ENCODE measurements at regions not wholly inside any gene's neighbourhood (a gene's known extent, or its start where the extent isn't known, plus 50 kb on each side); places are given as distances from the start of the nearest gene placed in this dataset.

GRCh38 chr9:24708814-24709213 lies 163.1 kb upstream of the IZUMO3 start:
- no peaks in the 10 kb centered on the region for H4K20me1 ChIP-seq (ENCODE audit: low read length)
- H3K4me2 ChIP-seq (ENCODE audit: low read length), result no peak overlapping the region
- H2AFZ ChIP-seq (ENCODE audit: low read length), result no peak overlapping the region
- BruUV-seq (replicated peaks), result no TSS peak
- no peaks in the 10 kb centered on the region for H3K36me3 ChIP-seq (ENCODE audit: low read depth, low read length)
- TF ChIP-seq EZH2phosphoT487 (IDR thresholded peaks at IDR 0.05; ENCODE audit: borderline replicate concordance, low read length) (no peak), EZH2 (IDR thresholded peaks at IDR 0.05; ENCODE audit: low read length, unreplicated experiment) (no peak)
- TF ChIP-seq, protein P1, sequence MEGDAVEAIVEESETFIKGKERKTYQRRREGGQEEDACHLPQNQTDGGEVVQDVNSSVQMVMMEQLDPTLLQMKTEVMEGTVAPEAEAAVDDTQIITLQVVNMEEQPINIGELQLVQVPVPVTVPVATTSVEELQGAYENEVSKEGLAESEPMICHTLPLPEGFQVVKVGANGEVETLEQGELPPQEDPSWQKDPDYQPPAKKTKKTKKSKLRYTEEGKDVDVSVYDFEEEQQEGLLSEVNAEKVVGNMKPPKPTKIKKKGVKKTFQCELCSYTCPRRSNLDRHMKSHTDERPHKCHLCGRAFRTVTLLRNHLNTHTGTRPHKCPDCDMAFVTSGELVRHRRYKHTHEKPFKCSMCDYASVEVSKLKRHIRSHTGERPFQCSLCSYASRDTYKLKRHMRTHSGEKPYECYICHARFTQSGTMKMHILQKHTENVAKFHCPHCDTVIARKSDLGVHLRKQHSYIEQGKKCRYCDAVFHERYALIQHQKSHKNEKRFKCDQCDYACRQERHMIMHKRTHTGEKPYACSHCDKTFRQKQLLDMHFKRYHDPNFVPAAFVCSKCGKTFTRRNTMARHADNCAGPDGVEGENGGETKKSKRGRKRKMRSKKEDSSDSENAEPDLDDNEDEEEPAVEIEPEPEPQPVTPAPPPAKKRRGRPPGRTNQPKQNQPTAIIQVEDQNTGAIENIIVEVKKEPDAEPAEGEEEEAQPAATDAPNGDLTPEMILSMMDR (conservative IDR thresholded peaks at IDR 0.05; ENCODE audit: low read depth, low read length), result no peak
- H3F3A ChIP-seq (ENCODE audit: low read length, unreplicated experiment), result no peaks in the 10 kb centered on the region
- ATAC-seq (no peak), DNase-seq (no peak)
- no peak overlapping the region for H3K9ac ChIP-seq (ENCODE audit: low read length)
- ChIA-PET CTCF (no interaction called here), POLR2A (ENCODE audit: unreplicated experiment) (no interaction called here)
- no peaks in the 10 kb centered on the region for H3K9me2 ChIP-seq (replicated peaks; ENCODE audit: low read length)
- H3K4me1 ChIP-seq (ENCODE audit: insufficient read depth, low read length), result no peaks in the 10 kb centered on the region
- no peaks in the 10 kb centered on the region for H3K9me3 ChIP-seq (ENCODE audit: low read length)
- H3K27me3 ChIP-seq (ENCODE audit: low read length), result no peaks in the 10 kb centered on the region
- H3K79me2 ChIP-seq (ENCODE audit: low read length), result no peaks in the 10 kb centered on the region
- H3K27ac ChIP-seq (ENCODE audit: low read length), result no peak overlapping the region
- intact Hi-C loops (cut with micrococcal nuclease), result no loop called here
- H3K4me3 ChIP-seq (ENCODE audit: low read length), result no peak overlapping the region

DNA sequence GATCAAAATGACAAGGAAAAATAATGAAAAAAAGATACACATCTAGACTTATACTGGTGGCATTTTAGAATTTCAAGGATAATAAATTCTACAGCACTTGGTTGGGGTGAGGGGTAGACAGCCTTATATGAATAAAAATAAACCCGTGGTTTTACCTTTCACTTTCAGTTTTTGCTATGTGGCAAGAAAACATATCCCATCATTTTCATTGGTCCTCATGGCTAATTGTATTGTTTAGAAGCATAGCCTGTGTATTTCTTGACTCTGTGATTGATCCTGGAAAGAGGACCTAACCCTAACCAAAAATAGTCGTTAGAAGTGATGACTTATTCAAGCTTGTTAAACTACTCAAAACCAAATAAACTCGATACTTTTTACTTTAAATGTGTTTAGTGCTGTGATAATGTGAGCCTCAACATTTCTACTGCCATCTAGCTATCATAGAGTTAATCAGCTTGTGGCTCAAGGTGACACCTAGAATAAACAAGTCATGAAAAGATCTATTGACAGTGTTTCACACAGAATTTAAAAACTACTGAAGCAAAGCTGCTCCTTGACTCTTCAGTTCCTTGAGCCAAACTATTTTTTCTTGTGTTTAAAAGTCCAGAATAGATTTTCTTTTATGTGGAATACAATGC lies 153.3 kb upstream of the IZUMO3 start:
- H3K4me1 ChIP-seq (ENCODE audit: insufficient read depth, low read length), result no peaks in the 10 kb centered on the region
- intact Hi-C loops (cut with micrococcal nuclease), result no loop called here
- H4K20me1 ChIP-seq (ENCODE audit: low read length), result no peaks in the 10 kb centered on the region
- no peaks in the 10 kb centered on the region for H3K27me3 ChIP-seq (ENCODE audit: low read length)
- H3K4me2 ChIP-seq (ENCODE audit: low read length), result peak overlapping the region; percentile 25
- H3K27ac ChIP-seq (ENCODE audit: low read length), result no peak overlapping the region
- peak overlapping the region; percentile 42 for H3K4me3 ChIP-seq (ENCODE audit: low read length)
- no peaks in the 10 kb centered on the region for H3K9me3 ChIP-seq (ENCODE audit: low read length)
- ChIA-PET CTCF (no interaction called here), POLR2A (ENCODE audit: unreplicated experiment) (no interaction called here)
- H3K9me2 ChIP-seq (replicated peaks; ENCODE audit: low read length), result no peaks in the 10 kb centered on the region
- no peak overlapping the region for H2AFZ ChIP-seq (ENCODE audit: low read length)
- BruUV-seq (replicated peaks), result no TSS peak
- TF ChIP-seq EZH2phosphoT487 (IDR thresholded peaks at IDR 0.05; ENCODE audit: borderline replicate concordance, low read length), result no peak
- no peak for TF ChIP-seq EZH2 (IDR thresholded peaks at IDR 0.05; ENCODE audit: low read length, unreplicated experiment)
- TF ChIP-seq, protein P1 (conservative IDR thresholded peaks at IDR 0.05; ENCODE audit: low read depth, low read length), result no peak
- H3K36me3 ChIP-seq (ENCODE audit: low read depth, low read length), result no peaks in the 10 kb centered on the region
- H3F3A ChIP-seq (ENCODE audit: low read length, unreplicated experiment), result no peaks in the 10 kb centered on the region
- no peak; the same call in 1 of the 2 replicates for ATAC-seq
- no peaks in the 10 kb centered on the region for H3K79me2 ChIP-seq (ENCODE audit: low read length)
- no peak overlapping the region for H3K9ac ChIP-seq (ENCODE audit: low read length)
- no peak for DNase-seq

DNA sequence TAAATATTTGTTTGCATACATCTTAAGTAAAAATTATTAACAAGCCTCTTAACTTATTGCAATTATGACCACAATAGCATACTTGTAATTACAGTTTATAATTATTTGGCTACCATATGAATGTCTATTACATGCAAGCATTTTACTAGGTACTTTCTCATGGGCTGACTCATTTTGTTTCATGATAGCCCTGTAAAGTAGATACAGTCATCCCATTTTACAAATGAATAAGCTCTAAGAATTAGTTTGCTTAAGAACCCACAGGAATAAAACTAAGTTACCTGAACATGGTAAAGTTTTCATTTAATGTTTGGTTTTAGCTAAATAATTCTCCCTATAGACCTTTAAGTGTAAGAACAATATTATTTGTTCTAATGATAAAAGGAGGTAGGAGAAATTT lies 126.6 kb upstream of the IZUMO3 start:
- H3K9me3 ChIP-seq (ENCODE audit: low read length), result no peaks in the 10 kb centered on the region
- no peak overlapping the region for H3K4me3 ChIP-seq (ENCODE audit: low read length)
- H3K79me2 ChIP-seq (ENCODE audit: low read length), result no peaks in the 10 kb centered on the region
- BruUV-seq (replicated peaks), result no TSS peak
- intact Hi-C loops (cut with micrococcal nuclease), result loop anchor here (5.0 kb wide), 1 partner anchor 120 kb away; no protein-coding TSS in a partner anchor
- no peak overlapping the region for H3K9ac ChIP-seq (ENCODE audit: low read length)
- ATAC-seq, result peak; percentile 96
- POLR2A ChIA-PET (ENCODE audit: unreplicated experiment), result interaction anchor here (0.6 kb wide), 2 partner anchors 14 to 68 kb away, joined by 5 to 11 read pairs; no protein-coding TSS in a partner anchor
- H3K9me2 ChIP-seq (replicated peaks; ENCODE audit: low read length), result no peaks in the 10 kb centered on the region
- H4K20me1 ChIP-seq (ENCODE audit: low read length), result no peaks in the 10 kb centered on the region
- DNase-seq, result peak; percentile 21
- CTCF ChIA-PET, result interaction anchor here (0.6 kb wide), 1 partner anchor 375 kb away, joined by 4 read pairs; no protein-coding TSS in a partner anchor
- no peaks in the 10 kb centered on the region for H3F3A ChIP-seq (ENCODE audit: low read length, unreplicated experiment)
- H3K36me3 ChIP-seq (ENCODE audit: low read depth, low read length), result no peaks in the 10 kb centered on the region
- H3K4me1 ChIP-seq (ENCODE audit: insufficient read depth, low read length), result no peaks in the 10 kb centered on the region
- no peaks in the 10 kb centered on the region for H3K27me3 ChIP-seq (ENCODE audit: low read length)
- H2AFZ ChIP-seq (ENCODE audit: low read length), result no peak overlapping the region
- no peak overlapping the region for H3K4me2 ChIP-seq (ENCODE audit: low read length)
- H3K27ac ChIP-seq (ENCODE audit: low read length), result peak overlapping the region; percentile 59
- TF ChIP-seq EZH2 (IDR thresholded peaks at IDR 0.05; ENCODE audit: low read length, unreplicated experiment) (no peak), EZH2phosphoT487 (IDR thresholded peaks at IDR 0.05; ENCODE audit: borderline replicate concordance, low read length) (no peak)
- TF ChIP-seq, protein P1 (conservative IDR thresholded peaks at IDR 0.05; ENCODE audit: low read depth, low read length), result no peak

Data from PC-3 (cell line).